Testis (tissue), 2 donors: ENCODE measurements at regions not wholly inside any gene's neighbourhood (a gene's known extent, or its start where the extent isn't known, plus 50 kb on each side); places are given as distances from the start of the nearest gene placed in this dataset.

Experiments used
- POLR2A ChIP-seq: fragments of 450-650 bp; IDR thresholded peaks from one replicate; pipeline ENCODE4 v1.6.1; 2017; ENCODE audit warnings: antibody characterized with exemption, mild to moderate bottlenecking, moderate library complexity
- TF ChIP-seq, protein P1 (sequence below), 3 experiments: fragments of 450-650 bp in 2 of 3; fragments of 200-600 bp in 1 of 3; sonication (generic) in 1 of 3; IDR thresholded peaks; one replicate each; pipeline ENCODE4 v1.5.1; 2016 to 2019; ENCODE audit warnings: antibody characterized with exemption in 3 of 3, mild to moderate bottlenecking in 2 of 3, moderate library complexity in 1 of 3

- no peak for TF ChIP-seq POLR2A
- TF ChIP-seq, protein P1, sequence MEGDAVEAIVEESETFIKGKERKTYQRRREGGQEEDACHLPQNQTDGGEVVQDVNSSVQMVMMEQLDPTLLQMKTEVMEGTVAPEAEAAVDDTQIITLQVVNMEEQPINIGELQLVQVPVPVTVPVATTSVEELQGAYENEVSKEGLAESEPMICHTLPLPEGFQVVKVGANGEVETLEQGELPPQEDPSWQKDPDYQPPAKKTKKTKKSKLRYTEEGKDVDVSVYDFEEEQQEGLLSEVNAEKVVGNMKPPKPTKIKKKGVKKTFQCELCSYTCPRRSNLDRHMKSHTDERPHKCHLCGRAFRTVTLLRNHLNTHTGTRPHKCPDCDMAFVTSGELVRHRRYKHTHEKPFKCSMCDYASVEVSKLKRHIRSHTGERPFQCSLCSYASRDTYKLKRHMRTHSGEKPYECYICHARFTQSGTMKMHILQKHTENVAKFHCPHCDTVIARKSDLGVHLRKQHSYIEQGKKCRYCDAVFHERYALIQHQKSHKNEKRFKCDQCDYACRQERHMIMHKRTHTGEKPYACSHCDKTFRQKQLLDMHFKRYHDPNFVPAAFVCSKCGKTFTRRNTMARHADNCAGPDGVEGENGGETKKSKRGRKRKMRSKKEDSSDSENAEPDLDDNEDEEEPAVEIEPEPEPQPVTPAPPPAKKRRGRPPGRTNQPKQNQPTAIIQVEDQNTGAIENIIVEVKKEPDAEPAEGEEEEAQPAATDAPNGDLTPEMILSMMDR (IDR thresholded peaks at IDR 0.05), result no peak
Observed at GRCh38 chr7:33725111-33726025, 180.0 kb upstream of the BMPER start.
